ENCODE measurements at regions not wholly inside any gene's neighbourhood (a gene's known extent, or its start where the extent isn't known, plus 50 kb on each side); places are given as distances from the start of the nearest gene placed in this dataset.

- TF ChIP-seq CTCF (IDR thresholded peaks at IDR 0.05; ENCODE audit: control insufficient read depth, extremely low read depth, insufficient read depth) = no peak
- no peak for DNase-seq (ENCODE audit: low read depth)
These were observed 618.1 kb downstream of the SLCO4C1 start for GRCh38 chr5:101677961-101678360.

GRCh38 chr5:101676646-101677045, 619.4 kb downstream of the SLCO4C1 start:
- H3K4me3 ChIP-seq (ENCODE audit: low read depth, low read length) = no peak overlapping the region
- DNase-seq (ENCODE audit: low read depth) = no peak
- no peak for TF ChIP-seq CTCF (IDR thresholded peaks at IDR 0.05; ENCODE audit: control insufficient read depth, extremely low read depth, insufficient read depth)

More at GRCh38 chr5:101677961-101678360, 618.1 kb downstream of the SLCO4C1 start:
- no peak overlapping the region for H3K4me3 ChIP-seq (ENCODE audit: low read depth, low read length)

- no peak for DNase-seq (ENCODE audit: low read depth)
- TF ChIP-seq CTCF (IDR thresholded peaks at IDR 0.05; ENCODE audit: control insufficient read depth, extremely low read depth, insufficient read depth) = no peak
- H3K4me3 ChIP-seq (ENCODE audit: low read depth, low read length) = no peak overlapping the region
These were observed 620.4 kb downstream of the SLCO4C1 start for GRCh38 chr5:101675510-101676219.

- TF ChIP-seq CTCF (IDR thresholded peaks at IDR 0.05; ENCODE audit: control insufficient read depth, extremely low read depth, insufficient read depth) = no peak
- H3K4me3 ChIP-seq (ENCODE audit: low read depth, low read length) = no peak overlapping the region
- DNase-seq (ENCODE audit: low read depth) = no peak
These were observed 623.0 kb downstream of the SLCO4C1 start for GRCh38 chr5:101673120-101673519.

- DNase-seq (ENCODE audit: low read depth) = no peak
These were observed 631.9 kb downstream of the SLCO4C1 start for GRCh38 chr5:101664071-101664791.

GRCh38 chr5:101663543-101663942, 632.5 kb downstream of the SLCO4C1 start:
- TF ChIP-seq CTCF (IDR thresholded peaks at IDR 0.05; ENCODE audit: control insufficient read depth, extremely low read depth, insufficient read depth) = no peak
- DNase-seq (ENCODE audit: low read depth) = no peak
- H3K4me3 ChIP-seq (ENCODE audit: low read depth, low read length) = no peak overlapping the region

More at GRCh38 chr5:101664071-101664791, 631.9 kb downstream of the SLCO4C1 start:
- no peak for TF ChIP-seq CTCF (IDR thresholded peaks at IDR 0.05; ENCODE audit: control insufficient read depth, extremely low read depth, insufficient read depth)
- no peak overlapping the region for H3K4me3 ChIP-seq (ENCODE audit: low read depth, low read length)
